ENCODE measurements at regions not wholly inside any gene's neighbourhood (a gene's known extent, or its start where the extent isn't known, plus 50 kb on each side); places are given as distances from the start of the nearest gene placed in this dataset.

GRCh38 chr10:46098386-46098785, 52.3 kb upstream of the MSMB start:
- TF ChIP-seq CTCF (conservative IDR thresholded peaks at IDR 0.05; ENCODE audit: low read depth, low read length) (no peak), EZH2 (IDR thresholded peaks at IDR 0.05; ENCODE audit: borderline replicate concordance, low read depth, low read length, poor library complexity, severe bottlenecking) (no peak)

All from A673 (cell line).